Neural progenitor cell (in vitro differentiated cells): ENCODE measurements at regions not wholly inside any gene's neighbourhood (a gene's known extent, or its start where the extent isn't known, plus 50 kb on each side); places are given as distances from the start of the nearest gene placed in this dataset.

Source experiments
- EZH2 ChIP-seq: fragments of 200-600 bp; sonication (generic); IDR thresholded peaks from 2 replicates; pipeline ENCODE4 v1.6.1; 2017; ENCODE audit warnings: antibody characterized with exemption, mild to moderate bottlenecking, moderate library complexity
- TF ChIP-seq, protein P1 (sequence below): fragments of 200-600 bp; sonication (generic); IDR thresholded peaks from 2 replicates; pipeline ENCODE4 v1.5.1; 2017; ENCODE audit warnings: antibody characterized with exemption, mild to moderate bottlenecking

DNA sequence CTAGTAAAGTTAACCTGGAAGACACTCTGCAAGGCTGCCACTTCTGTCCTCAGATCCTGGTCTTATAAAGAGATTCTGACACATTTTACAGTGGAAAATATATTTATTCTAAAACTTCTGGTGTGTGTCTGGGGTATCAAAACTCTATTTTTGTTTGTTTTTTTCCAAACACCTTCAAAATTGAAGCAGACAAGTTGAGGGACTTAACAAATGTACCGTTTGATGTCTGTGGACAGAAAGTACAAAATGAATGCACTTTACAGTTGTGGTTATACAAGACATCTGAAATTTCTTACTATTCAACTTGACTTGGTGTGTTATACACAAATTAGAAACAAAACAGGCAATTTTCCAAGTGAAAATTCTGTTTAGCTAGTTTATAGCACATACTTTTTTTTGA lies 823.2 kb upstream of the SALL3 start:
- TF ChIP-seq EZH2, result no peak
- TF ChIP-seq, protein P1, sequence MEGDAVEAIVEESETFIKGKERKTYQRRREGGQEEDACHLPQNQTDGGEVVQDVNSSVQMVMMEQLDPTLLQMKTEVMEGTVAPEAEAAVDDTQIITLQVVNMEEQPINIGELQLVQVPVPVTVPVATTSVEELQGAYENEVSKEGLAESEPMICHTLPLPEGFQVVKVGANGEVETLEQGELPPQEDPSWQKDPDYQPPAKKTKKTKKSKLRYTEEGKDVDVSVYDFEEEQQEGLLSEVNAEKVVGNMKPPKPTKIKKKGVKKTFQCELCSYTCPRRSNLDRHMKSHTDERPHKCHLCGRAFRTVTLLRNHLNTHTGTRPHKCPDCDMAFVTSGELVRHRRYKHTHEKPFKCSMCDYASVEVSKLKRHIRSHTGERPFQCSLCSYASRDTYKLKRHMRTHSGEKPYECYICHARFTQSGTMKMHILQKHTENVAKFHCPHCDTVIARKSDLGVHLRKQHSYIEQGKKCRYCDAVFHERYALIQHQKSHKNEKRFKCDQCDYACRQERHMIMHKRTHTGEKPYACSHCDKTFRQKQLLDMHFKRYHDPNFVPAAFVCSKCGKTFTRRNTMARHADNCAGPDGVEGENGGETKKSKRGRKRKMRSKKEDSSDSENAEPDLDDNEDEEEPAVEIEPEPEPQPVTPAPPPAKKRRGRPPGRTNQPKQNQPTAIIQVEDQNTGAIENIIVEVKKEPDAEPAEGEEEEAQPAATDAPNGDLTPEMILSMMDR, result no peak
